WTC11 (cell line): ENCODE measurements at regions not wholly inside any gene's neighbourhood (a gene's known extent, or its start where the extent isn't known, plus 50 kb on each side); places are given as distances from the start of the nearest gene placed in this dataset.

Source experiments
- ATAC-seq: fragments of 200-7000 bp; cut with Tn5 transposase; 2 replicates; pipeline ENCODE4 v1.10.0; 2021; ENCODE audit warnings: mild to moderate bottlenecking, moderate library complexity
- CTCF ChIA-PET: fragments of 300-600 bp; sonication (Branson Sonifier 250); formaldehyde crosslinking; loops from one replicate; lab custom pipeline; 2021; ENCODE audit warnings: antibody characterized with exemption; lab: Charles Lee
- POLR2A ChIA-PET: fragments of 350-600 bp; sonication (Branson Sonifier 250); formaldehyde crosslinking; loops from one replicate; lab custom pipeline; 2021; ENCODE audit warnings: antibody characterized with exemption; lab: Charles Lee
- DNase-seq: peaks from one replicate; pipeline ENCODE4 v3.0.0; 2021; ENCODE audit warnings: low spot score
- H3K27ac Mint-ChIP-seq: 2 replicates; pipeline ENCODE4 v1.8.0; 2021; ENCODE audit warnings: mixed read lengths
- H3K27me3 Mint-ChIP-seq: 2 replicates; pipeline ENCODE4 v1.8.0; 2021; ENCODE audit warnings: low read depth, mild to moderate bottlenecking, moderate library complexity, mixed read lengths
- H3K36me3 Mint-ChIP-seq: 2 replicates; pipeline ENCODE4 v1.8.0; 2021; ENCODE audit warnings: mixed read lengths
- H3K4me1 Mint-ChIP-seq: 2 replicates; pipeline ENCODE4 v1.8.0; 2022; ENCODE audit warnings: mixed read lengths
- H3K4me3 Mint-ChIP-seq: 2 replicates; pipeline ENCODE4 v1.8.0; 2021; ENCODE audit warnings: mild to moderate bottlenecking, moderate library complexity, mixed read lengths
- H3K9me3 Mint-ChIP-seq: 2 replicates; pipeline ENCODE4 v1.8.0; 2021; ENCODE audit warnings: mixed read lengths
- ATF2 ChIP-seq: sonication (generic); formaldehyde crosslinking; IDR thresholded peaks from 2 replicates; pipeline ENCODE4 v1.8.1; 2022; ENCODE audit warnings: low read depth, missing genetic modification reagents, borderline replicate concordance
- CDX4 ChIP-seq: fragments of 250-450 bp; sonication (Bioruptor Pico); IDR thresholded peaks from 2 replicates; pipeline ENCODE4 v1.9.0; 2021; ENCODE audit warnings: moderate library complexity, mild to moderate bottlenecking, inconsistent platforms, borderline replicate concordance
- GABPB1 ChIP-seq: sonication (generic); formaldehyde crosslinking; IDR thresholded peaks from 2 replicates; pipeline ENCODE4 v1.8.1; 2023; ENCODE audit warnings: mild to moderate bottlenecking, missing genetic modification reagents
- GTF2I ChIP-seq: fragments of 250-450 bp; sonication (Bioruptor Pico); conservative IDR thresholded peaks from 2 replicates; pipeline ENCODE4 v1.4.0; 2021; ENCODE audit warnings: mild to moderate bottlenecking
- JAZF1 ChIP-seq: fragments of 250-450 bp; sonication (Bioruptor Pico); IDR thresholded peaks from 2 replicates; pipeline ENCODE4 v1.9.0; 2021; ENCODE audit warnings: moderate library complexity, mild to moderate bottlenecking, inconsistent platforms
- MLX ChIP-seq: sonication (generic); formaldehyde crosslinking; IDR thresholded peaks from 2 replicates; pipeline ENCODE4 v1.8.1; 2023; ENCODE audit warnings: mild to moderate bottlenecking, missing genetic modification reagents, moderate library complexity
- NR3C1 ChIP-seq: sonication (generic); formaldehyde crosslinking; conservative IDR thresholded peaks from 2 replicates; pipeline ENCODE4 v1.8.1; 2023; ENCODE audit warnings: low read depth, mild to moderate bottlenecking, missing genetic modification reagents
- SMAD4 ChIP-seq: sonication (generic); formaldehyde crosslinking; IDR thresholded peaks from 2 replicates; pipeline ENCODE4 v1.8.0; 2022; ENCODE audit warnings: mild to moderate bottlenecking, missing genetic modification reagents
- SOX15 ChIP-seq: fragments of 250-450 bp; sonication (Bioruptor Pico); IDR thresholded peaks from 2 replicates; pipeline ENCODE4 v1.9.0; 2021; ENCODE audit warnings: mild to moderate bottlenecking
- TEAD4 ChIP-seq: sonication (generic); formaldehyde crosslinking; IDR thresholded peaks from 2 replicates; pipeline ENCODE4 v1.8.0; 2022; ENCODE audit warnings: mild to moderate bottlenecking, missing genetic modification reagents
- ZBTB43 ChIP-seq: sonication (generic); formaldehyde crosslinking; IDR thresholded peaks from 2 replicates; pipeline ENCODE4 v1.8.1; 2023; ENCODE audit warnings: mild to moderate bottlenecking, missing genetic modification reagents
- ZNF396 ChIP-seq: fragments of 250-450 bp; sonication (Bioruptor Pico); IDR thresholded peaks from 2 replicates; pipeline ENCODE4 v1.8.0; 2021; ENCODE audit warnings: mild to moderate bottlenecking, moderate library complexity, borderline replicate concordance
- TF ChIP-seq, protein P1 (sequence below): fragments of 250-450 bp; sonication (Bioruptor Pico); IDR thresholded peaks from 2 replicates; pipeline ENCODE4 v1.8.0; 2021; ENCODE audit warnings: mild to moderate bottlenecking
- TF ChIP-seq, protein P2 (sequence below): sonication (generic); formaldehyde crosslinking; IDR thresholded peaks from 2 replicates; pipeline ENCODE4 v1.8.0; 2022; ENCODE audit warnings: mild to moderate bottlenecking, missing genetic modification reagents
- TF ChIP-seq, protein P3 (sequence below): sonication (generic); formaldehyde crosslinking; IDR thresholded peaks from 2 replicates; pipeline ENCODE4 v1.8.0; 2022; ENCODE audit warnings: mild to moderate bottlenecking, missing genetic modification reagents
- TF ChIP-seq, protein P4 (sequence below): sonication (generic); formaldehyde crosslinking; IDR thresholded peaks from 2 replicates; pipeline ENCODE4 v1.8.1; 2023; ENCODE audit warnings: mild to moderate bottlenecking, moderate library complexity, missing genetic modification reagents
- TF ChIP-seq, protein P5 (sequence below): sonication (generic); formaldehyde crosslinking; IDR thresholded peaks from 2 replicates; pipeline ENCODE4 v1.8.0; 2022; ENCODE audit warnings: mild to moderate bottlenecking, missing genetic modification reagents
- TF ChIP-seq, protein P6 (sequence below): sonication (generic); formaldehyde crosslinking; conservative IDR thresholded peaks from 2 replicates; pipeline ENCODE4 v1.8.1; 2023; ENCODE audit warnings: mild to moderate bottlenecking, low read depth, missing genetic modification reagents, moderate library complexity

DNA sequence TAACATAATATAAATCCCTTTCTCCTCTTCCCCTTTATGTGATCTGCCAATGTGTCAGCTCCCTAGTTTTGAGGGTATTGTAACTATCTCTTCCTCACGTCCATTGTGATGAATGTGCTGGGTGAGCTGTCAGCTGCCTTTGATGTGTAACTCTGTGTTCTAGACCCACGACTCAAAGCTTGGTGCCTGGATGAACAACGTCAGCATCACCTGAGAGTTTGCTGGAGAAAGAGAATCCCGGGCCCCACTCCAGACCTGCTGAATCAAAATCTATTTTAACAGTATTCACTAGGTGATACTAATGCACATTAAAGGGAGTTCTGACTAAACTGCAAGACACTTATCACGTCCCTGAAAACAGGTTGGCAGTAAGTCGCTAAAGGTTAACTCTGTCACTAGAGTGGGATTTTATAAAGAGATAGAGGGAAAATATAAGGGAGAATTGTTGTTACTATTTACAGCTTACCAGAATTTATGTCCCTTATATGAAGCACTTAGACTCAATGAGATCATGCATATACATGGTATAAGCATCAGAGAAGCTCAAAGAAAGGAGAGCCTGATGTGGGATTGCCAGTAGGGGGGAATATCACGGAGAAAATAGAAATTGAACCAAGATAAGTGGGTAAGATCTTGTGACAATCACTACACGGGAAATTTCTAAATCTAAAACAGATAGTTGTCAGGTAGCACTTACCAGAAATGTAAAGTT, 423.8 kb upstream of the SLC30A5 start:
- POLR2A ChIA-PET, result no interaction called here
- H3K27ac Mint-ChIP-seq, result no peak overlapping the region
- DNase-seq, result no peak
- no peak for ATAC-seq
- CTCF ChIA-PET, result no interaction called here
- peaks cover 3% of the 10 kb centered on the region; the same call in 1 of the 2 replicates for H3K9me3 Mint-ChIP-seq
- peaks cover 32% of the 10 kb centered on the region for H3K4me1 Mint-ChIP-seq
- TF ChIP-seq NR3C1 (CRISPR knock-in tag) (no peak), CDX4 (no peak), JAZF1 (CRISPR knock-in tag) (no peak), ZBTB43 (CRISPR knock-in tag) (no peak), MLX (CRISPR knock-in tag) (no peak), SOX15 (CRISPR knock-in tag) (no peak), GTF2I (no peak), GABPB1 (CRISPR knock-in tag) (no peak), ATF2 (no peak), ZNF396 (CRISPR knock-in tag) (no peak), TEAD4 (CRISPR knock-in tag) (no peak), SMAD4 (CRISPR knock-in tag) (no peak)
- TF ChIP-seq, protein P1, sequence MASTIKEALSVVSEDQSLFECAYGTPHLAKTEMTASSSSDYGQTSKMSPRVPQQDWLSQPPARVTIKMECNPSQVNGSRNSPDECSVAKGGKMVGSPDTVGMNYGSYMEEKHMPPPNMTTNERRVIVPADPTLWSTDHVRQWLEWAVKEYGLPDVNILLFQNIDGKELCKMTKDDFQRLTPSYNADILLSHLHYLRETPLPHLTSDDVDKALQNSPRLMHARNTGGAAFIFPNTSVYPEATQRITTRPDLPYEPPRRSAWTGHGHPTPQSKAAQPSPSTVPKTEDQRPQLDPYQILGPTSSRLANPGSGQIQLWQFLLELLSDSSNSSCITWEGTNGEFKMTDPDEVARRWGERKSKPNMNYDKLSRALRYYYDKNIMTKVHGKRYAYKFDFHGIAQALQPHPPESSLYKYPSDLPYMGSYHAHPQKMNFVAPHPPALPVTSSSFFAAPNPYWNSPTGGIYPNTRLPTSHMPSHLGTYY, result no peak
- TF ChIP-seq, protein P2, sequence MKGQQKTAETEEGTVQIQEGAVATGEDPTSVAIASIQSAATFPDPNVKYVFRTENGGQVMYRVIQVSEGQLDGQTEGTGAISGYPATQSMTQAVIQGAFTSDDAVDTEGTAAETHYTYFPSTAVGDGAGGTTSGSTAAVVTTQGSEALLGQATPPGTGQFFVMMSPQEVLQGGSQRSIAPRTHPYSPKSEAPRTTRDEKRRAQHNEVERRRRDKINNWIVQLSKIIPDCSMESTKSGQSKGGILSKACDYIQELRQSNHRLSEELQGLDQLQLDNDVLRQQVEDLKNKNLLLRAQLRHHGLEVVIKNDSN, result no peak
- TF ChIP-seq, protein P3, sequence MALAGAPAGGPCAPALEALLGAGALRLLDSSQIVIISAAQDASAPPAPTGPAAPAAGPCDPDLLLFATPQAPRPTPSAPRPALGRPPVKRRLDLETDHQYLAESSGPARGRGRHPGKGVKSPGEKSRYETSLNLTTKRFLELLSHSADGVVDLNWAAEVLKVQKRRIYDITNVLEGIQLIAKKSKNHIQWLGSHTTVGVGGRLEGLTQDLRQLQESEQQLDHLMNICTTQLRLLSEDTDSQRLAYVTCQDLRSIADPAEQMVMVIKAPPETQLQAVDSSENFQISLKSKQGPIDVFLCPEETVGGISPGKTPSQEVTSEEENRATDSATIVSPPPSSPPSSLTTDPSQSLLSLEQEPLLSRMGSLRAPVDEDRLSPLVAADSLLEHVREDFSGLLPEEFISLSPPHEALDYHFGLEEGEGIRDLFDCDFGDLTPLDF (CRISPR knock-in tag), result no peak
- TF ChIP-seq, protein P4, sequence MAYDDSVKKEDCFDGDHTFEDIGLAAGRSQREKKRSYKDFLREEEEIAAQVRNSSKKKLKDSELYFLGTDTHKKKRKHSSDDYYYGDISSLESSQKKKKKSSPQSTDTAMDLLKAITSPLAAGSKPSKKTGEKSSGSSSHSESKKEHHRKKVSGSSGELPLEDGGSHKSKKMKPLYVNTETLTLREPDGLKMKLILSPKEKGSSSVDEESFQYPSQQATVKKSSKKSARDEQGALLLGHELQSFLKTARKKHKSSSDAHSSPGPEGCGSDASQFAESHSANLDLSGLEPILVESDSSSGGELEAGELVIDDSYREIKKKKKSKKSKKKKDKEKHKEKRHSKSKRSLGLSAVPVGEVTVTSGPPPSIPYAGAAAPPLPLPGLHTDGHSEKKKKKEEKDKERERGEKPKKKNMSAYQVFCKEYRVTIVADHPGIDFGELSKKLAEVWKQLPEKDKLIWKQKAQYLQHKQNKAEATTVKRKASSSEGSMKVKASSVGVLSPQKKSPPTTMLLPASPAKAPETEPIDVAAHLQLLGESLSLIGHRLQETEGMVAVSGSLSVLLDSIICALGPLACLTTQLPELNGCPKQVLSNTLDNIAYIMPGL (CRISPR knock-in tag), result no peak
- TF ChIP-seq, protein P5, sequence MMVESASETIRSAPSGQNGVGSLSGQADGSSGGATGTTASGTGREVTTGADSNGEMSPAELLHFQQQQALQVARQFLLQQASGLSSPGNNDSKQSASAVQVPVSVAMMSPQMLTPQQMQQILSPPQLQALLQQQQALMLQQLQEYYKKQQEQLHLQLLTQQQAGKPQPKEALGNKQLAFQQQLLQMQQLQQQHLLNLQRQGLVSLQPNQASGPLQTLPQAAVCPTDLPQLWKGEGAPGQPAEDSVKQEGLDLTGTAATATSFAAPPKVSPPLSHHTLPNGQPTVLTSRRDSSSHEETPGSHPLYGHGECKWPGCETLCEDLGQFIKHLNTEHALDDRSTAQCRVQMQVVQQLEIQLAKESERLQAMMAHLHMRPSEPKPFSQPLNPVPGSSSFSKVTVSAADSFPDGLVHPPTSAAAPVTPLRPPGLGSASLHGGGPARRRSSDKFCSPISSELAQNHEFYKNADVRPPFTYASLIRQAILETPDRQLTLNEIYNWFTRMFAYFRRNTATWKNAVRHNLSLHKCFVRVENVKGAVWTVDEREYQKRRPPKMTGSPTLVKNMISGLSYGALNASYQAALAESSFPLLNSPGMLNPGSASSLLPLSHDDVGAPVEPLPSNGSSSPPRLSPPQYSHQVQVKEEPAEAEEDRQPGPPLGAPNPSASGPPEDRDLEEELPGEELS (CRISPR knock-in tag), result no peak
- TF ChIP-seq, protein P6, sequence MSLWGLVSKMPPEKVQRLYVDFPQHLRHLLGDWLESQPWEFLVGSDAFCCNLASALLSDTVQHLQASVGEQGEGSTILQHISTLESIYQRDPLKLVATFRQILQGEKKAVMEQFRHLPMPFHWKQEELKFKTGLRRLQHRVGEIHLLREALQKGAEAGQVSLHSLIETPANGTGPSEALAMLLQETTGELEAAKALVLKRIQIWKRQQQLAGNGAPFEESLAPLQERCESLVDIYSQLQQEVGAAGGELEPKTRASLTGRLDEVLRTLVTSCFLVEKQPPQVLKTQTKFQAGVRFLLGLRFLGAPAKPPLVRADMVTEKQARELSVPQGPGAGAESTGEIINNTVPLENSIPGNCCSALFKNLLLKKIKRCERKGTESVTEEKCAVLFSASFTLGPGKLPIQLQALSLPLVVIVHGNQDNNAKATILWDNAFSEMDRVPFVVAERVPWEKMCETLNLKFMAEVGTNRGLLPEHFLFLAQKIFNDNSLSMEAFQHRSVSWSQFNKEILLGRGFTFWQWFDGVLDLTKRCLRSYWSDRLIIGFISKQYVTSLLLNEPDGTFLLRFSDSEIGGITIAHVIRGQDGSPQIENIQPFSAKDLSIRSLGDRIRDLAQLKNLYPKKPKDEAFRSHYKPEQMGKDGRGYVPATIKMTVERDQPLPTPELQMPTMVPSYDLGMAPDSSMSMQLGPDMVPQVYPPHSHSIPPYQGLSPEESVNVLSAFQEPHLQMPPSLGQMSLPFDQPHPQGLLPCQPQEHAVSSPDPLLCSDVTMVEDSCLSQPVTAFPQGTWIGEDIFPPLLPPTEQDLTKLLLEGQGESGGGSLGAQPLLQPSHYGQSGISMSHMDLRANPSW (CRISPR knock-in tag), result no peak
- H3K4me3 Mint-ChIP-seq, result no peak overlapping the region
- no peaks in the 10 kb centered on the region for H3K36me3 Mint-ChIP-seq
- no peaks in the 10 kb centered on the region for H3K27me3 Mint-ChIP-seq
